Daoy (cell line): ENCODE measurements at regions not wholly inside any gene's neighbourhood (a gene's known extent, or its start where the extent isn't known, plus 50 kb on each side); places are given as distances from the start of the nearest gene placed in this dataset.
"Not testable (repeated sequence)": the region's sequence is repeated elsewhere in the genome, so short reads cannot be mapped to it uniquely, and the experiment has no call there.

Source experiments
- DNase-seq: peaks from one replicate; pipeline ENCODE4 v3.0.0-alpha.2; 2015; ENCODE audit warnings: low read depth

DNA sequence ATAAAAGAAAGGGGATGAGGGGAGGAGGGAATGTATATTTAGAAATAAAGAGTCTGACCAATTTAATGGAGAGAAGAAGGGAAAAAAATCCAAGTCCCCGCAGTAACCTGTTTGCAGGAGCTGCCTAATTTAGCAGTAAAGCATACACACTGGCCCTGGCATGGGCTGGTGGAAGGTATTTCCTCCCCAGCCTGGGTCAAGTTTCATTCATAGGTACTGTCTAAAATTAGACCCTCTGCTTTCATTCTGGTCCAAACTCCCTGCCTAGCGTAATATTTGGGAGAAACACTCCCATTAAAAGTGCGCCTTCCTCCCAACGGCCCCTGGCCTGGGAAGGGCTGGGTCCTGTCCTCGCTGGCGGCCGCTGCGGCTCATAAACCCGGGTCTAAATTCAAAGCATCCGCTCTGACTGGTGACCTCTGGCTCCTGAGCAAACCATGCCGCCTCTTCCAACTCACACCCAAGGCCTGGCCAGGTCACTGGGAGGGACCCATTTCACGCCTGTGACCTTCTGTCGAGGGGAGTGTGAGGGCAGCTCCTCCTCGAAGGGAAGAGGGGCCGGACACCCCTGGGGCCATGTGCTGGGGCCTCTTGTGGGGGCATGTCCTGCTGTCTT, 123.2 kb downstream of the FGF18 start:
- no peak for DNase-seq

DNA sequence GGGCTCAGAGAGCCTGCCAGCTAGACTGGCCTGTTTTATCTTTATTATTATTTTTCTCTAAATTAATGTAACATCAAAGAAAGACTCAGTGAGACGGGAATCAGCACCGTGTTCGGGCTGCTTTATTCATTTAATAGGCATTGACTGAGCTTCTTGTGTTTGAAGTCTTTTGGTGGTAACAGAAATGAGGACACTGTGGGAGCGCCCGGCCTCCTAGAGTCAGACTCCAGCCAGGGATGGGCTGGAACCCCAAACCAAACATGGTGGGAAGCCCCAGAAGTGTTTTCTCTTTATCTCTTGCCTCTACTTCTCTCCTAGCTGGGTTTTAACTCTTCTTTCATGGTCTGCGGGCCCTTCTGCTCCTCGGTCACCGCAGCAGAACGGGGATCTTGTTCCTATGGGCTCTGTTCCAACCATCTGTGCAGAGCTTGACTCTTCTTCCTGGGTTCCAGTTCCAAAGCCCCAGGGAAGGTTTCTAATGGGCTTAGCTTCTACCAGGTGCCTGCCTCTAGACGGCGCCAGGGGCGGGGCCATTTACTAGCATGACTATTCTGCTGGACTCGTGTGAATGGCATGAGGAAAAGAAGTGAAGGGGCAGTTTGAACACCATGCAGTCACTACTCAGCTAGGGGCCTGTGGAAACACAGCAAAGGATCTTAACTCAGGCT, 123.8 kb downstream of the FGF18 start:
- DNase-seq: no peak

DNA sequence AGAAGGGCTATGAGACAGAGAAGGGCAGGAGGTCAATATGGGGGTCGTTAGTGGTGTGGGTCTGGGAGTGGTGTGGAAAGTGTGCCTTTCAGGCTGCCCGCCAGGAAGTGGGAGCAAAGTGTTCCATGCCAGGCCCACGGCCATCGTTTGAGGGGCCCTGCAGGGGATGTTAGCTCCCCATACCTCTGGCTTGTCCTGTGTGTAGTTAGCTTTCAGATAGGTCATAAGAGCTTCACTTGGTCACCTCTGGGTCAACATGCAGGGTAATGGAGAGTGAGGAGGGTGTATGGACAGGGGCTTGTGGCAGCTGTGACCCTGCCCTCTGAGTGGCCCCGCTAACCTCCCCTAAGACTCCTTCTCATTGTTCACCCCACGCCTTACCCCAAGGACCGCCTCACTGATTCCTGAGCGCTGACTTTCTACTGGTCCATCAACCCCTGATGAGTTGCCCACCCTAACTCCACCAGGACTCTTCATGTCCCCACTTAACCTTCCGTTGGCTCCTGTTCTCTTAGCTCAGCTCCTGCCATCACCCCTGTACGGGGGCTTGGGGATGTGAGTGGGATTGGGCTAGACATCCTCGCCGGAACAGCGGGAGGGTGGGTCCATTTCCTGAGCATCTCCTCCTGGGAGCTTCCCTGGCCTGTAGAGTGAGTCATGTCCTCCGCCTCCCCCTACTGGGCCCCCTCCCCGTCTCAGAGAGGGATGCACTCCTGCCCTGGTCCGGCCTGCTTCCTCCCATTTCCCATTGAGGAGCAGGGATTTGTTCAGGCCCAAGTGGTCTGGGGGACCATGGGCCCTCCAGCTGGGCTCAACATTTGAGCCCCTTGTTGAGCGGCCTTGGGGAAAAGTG, 125.7 kb downstream of the FGF18 start:
- no peak for DNase-seq

DNA sequence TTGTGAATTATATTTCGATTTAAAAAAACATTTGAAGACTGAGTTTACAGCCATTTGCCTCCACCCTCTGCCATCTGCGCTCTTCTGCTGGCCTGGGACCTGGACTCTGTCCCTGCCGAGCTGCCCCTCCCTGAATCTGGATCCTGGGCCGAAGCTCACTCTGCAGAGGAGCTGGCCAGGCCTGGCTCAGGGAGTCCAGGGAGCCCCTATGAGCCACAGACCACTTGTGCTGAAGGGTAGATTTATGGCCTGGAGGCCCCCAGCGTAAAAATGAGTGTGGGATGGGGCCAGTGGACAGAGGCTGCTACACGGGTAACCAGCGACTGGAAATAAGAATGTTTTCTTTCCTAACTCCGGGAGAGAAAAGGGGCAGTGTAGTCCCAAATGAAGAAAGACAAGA, 129.8 kb downstream of the FGF18 start:
- no peak for DNase-seq

DNA sequence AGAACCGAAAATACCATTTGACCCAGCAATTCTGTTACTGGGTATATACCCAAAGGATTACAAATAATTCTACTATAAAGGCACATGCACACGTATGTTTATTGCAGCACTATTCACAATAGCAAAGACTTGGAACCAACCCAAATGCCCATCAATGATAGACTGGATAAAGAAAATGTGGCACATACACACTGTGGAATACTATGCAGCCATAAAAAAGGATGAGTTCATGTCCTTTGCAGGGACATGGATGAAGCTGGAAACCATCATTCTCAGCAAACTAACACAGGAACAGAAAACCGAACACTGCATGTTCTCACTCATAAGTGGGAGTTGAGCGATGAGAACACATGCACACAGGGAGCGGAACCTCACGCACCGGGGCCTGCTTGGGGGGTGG, 134.4 kb downstream of the FGF18 start:
- DNase-seq: not testable (repeated sequence)

DNA sequence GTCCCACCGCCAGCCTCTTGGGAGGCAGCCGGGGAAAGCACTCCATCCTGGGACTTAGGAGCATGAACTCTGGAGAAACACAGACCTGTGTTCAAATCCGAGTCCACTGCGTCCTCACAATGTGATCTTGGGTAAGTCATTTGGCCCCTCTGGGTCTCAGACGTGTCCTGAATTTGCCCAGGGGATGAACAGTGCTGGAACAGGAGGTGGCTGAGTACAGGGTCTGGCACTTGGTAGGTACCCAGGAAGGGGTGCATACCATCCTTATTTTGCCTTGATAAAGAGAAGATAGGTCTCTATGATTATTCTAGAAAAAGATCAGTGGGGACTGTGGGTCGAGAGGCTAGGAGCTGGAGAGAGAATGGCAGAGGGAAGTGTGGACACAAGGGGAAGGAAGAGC, 135.7 kb downstream of the FGF18 start:
- no peak for DNase-seq

DNA sequence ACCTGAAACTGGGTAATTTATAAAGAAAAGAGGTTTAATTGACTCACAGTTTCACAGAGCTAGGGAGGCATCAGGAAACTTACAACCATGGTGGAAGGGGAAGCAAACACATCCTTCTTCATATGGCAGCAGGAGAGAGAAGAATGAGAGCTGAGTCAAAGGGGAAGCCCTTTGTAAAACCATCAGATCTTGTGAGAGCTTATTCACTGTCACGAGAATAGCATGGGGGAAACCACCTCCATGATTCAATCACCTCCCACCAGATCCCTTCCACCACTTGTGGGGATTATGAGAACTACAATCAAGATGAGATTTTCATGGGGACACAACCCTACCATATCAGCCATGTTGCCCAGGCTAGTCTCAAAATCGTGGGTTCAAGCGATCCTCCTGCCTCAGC, 143.4 kb downstream of the FGF18 start:
- DNase-seq: peak; percentile 22

DNA sequence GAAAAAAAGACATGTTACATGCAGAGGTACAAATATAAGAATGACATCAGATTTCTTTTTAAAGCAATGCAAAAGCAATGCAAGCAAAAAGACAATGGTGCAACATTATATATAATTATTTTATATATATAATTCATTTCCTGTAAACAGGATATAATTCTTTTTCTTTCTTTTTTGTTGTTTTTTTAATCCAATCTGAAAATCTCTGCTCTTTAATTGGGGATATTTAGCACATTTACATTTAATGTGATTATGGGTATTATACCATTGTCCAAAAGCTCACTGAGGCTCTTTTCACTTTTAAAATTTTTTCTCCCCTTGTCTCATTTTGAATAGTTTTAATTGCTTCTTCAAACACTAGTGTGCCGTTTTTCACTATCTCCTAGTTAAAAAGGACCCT, 148.9 kb downstream of the FGF18 start:
- no peak for DNase-seq

DNA sequence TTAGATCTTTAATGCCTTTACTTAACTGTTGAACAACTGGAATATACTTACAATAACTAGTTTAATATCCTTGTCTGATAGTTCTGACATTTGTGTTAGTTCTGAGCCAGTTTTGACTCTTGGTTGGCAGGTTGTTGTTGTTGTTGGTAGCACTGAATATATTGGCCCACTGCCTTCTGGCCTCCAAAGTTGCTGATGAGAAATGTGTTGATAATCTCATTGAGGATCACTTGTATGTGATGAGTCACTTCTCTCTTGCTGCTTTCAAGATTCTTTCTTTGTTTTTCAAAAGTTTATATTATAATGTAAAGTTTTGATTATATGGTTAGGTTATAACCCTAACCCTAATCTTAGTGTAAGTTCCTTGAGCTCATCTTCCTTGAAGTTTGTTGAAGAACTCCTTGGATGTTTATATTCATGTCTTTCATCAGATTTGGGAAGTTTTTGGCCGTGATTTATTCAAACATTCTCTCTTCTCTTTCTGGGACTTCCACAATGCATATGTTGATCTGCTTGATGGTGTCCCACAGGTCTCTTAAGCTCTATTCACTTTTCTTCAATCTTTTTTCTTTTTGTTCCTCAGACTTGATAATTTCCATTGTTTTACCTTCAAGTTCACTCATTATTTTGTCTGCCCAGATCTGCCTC, 149.7 kb downstream of the FGF18 start:
- no peak for DNase-seq

DNA sequence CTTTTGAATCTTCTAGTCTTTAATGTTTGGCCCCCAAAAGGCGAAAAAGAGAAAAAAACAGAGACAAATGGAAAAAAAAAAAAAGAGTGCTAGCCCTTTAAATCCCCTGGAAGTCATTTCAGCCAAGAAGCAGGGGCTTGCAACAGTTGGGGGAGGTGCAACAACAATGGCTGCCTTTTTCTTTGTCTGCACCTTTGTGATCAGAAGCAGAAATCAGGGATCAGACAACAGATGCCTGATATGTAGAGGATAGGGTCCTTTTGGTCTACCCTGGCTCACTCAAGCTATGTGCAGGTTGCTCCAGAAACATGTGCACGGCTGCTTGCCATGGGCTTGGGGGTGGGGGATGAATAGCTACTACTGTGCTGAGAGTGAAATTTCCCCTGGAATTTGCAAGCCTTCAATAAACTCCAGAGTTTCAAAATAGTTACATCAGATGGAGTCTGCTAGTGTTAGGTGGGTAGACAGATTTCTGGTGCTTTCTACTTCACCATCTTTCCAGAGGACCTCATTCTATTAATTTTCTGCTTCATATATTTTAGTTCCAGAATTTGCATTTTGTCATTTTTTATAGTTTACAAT, 150.9 kb downstream of the FGF18 start:
- DNase-seq: no peak

DNA sequence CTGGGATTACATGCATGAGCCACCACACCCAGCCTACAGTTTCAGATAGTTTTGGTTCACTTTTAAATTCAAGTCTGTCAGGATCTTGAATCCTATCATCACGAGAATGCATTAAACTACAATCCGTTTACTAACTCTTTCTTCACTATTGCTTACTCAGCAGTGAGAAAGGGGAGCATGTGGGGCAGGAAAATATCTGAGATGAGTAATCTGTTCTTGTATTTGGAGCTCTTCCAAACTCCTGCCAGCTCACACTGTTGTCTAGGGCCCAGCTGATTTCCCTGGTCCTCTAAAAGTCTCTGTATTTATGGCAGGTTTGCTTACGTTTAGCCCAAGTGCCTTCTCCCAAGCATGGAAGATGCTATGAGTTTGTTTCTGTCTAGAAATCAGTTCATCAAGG, 152.2 kb downstream of the FGF18 start:
- DNase-seq: peak; percentile 71

DNA sequence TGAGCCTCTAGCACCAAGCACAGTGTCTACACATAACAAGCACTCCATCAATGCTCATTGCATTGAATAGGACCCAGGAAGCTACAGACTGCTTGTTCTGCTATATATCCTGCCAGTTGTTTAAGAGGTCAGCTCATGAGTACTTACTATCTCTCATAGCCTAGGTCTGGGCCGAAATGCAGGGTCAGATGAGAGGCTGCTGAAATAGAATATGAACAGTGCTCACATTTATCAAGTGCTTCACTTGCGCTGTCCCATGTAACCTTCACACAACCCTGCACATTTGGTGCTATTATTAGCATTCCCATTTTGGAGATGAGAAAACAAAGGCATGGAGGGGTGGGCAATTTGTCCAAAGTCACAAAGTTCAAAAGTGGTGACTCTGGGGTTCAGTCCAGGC, 153.6 kb downstream of the FGF18 start:
- DNase-seq: no peak

DNA sequence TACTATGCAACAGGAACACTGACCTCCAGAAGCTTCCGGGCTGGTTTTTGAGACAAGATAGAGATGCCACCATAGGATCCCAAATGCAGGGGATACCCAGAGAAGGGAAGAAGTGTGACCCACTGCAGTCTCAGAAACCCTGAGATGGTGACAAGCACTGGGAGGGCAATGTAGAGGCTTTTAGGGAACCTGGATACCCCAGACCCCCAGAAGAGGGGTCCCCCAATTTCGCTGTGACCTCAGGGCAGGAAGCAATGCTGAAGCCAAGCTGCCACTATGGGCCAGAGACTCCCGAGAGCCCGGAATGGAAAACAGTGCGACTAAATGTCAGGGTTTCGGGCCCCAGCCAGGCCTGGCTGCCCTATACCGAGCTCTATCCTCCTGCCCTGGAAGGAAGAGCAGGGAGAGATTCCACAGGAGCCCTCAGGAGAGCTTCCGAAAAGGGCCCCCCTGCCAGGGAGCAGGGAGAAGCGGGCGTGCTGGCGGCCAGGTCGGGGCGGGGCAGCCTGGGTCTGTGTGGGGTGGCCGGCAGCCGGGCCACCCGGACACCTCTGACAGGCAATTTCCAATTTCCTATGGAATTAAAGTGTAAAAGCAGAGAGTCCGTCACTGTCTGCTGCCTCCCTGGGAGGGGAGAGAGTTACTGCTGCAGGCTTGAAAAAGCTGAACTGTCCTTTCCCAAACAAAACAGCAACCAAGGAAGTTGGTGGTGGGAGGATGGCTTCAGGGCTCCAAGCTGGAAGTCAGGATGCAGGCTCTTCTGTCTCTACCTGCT, 154.2 kb downstream of the FGF18 start:
- no peak for DNase-seq

DNA sequence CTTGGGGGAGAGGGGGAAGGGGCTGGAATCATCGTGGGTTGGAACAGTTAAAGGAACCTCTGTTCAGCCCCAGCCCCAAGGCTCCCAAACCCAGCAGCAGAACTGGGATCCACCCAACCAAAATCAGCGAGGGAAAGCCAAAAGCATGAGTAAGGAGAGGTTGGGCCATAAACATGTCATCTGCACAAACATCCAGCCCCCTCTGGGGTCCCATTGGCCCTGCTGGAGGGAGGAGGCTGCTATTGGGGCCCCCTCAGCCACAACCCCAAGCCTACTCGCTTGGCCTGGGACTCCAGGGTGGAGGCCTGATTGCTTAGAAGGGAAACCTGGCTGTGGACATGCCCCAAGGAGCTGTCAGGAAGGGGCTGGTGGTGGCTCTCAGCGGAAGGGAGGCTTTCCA, 154.9 kb downstream of the FGF18 start:
- DNase-seq: no peak

DNA sequence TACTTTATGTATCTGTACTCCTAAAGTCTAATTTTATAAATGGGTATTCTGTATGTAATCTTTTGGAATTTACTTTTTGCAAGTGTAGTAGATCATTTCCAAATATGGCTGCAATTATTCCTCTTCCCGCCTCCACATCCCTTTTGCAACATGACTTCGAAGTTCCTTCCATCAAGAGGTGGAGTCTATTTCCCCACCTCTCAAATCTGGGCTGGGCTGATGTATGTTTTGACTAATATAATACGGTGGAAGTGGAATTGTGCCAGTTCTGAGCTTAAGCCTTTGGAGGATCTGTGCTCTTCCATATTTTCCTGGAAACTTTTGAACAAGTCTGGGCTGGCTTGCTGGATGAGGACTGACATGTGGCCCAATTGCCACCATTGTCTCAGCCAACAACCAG, 155.9 kb downstream of the FGF18 start:
- DNase-seq: no peak

DNA sequence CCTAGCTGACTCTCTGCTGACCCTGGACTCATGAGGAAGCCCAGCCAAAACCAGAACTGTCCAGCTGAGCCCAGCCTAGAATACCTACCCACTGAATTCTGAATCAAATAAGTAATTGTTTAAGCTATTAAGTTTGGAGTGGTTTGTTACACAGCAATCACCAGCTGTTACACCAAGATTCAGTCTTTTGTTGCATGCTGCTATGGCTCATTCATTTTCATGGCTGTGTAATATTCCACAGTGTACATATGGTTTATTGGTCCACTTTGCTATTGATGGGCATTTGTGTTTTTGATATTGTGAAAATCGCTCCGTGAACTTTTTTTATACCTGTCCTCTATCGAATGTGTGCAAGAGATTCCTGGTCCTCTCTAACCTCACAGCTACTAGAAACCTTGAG, 156.4 kb downstream of the FGF18 start:
- no peak for DNase-seq

DNA sequence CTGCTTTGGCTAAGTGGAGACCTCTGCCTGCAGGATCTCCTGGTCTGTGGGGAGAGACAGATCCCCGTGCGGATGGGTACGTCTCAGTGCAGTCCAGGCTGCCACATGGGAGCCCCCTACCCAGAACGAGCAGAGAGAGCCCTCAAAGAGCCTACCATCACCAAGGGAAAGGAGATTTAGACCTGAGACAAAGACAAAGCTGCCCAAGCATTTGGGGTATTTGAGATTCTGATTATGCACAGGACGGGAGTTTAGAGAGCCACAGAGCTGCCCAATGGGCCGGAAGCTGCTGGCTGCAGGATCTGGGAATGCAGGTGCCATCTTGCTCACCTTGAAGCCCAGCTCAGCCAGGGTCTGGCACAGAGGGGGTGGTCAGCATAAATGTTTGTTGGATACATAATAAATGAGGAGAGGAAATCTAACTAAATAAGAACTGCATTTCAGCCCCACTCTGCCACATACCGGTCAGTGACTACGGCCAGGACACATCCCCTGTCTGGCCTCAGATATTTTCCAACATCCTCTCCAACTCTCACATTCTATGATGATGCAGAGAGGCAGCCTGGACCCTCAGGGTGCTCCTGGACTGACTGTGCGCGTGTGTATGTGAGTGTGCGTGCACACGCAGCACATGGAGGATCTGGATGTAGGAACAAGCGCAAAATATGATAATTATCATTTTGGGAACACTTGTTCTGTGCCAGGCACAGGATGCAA, 157.8 kb downstream of the FGF18 start:
- no peak for DNase-seq

DNA sequence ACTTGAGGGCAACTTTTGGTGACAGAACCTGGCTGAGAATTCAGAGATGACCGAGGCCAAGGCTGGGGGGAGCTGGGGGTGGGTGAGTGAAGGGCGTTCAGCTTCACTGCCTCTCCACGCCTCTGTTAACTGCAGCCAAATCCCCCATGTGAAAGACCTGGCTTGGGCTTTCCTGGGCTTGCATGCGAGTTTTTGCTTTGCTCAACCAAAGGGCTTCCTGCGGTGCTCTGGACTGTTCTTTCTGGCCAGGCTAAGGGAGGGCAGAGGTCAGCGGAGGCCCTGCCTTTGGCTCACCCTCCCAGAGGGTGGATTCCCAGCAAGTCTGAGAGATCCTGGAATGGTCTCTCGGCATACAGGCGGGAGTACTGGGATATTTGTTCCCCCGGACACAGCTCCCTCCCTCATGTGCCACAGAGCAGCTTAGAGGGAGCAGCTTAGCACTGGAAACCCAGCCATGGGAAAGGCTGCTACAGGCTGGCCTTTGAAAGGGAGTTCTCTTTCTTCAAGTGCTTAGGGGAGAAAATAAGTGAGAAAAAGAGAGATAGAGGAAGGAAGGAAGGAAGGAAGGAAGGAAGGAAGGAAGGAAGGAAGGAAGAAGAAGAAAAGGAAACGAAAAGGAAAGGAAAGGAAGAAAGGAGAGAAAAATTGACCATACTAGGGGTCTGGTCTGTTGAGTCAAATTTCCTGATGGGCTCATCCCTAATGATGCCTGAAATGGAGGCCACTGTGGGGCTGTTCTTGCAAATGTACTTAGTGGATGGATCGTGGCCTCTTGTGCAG, 158.8 kb downstream of the FGF18 start:
- DNase-seq: no peak

DNA sequence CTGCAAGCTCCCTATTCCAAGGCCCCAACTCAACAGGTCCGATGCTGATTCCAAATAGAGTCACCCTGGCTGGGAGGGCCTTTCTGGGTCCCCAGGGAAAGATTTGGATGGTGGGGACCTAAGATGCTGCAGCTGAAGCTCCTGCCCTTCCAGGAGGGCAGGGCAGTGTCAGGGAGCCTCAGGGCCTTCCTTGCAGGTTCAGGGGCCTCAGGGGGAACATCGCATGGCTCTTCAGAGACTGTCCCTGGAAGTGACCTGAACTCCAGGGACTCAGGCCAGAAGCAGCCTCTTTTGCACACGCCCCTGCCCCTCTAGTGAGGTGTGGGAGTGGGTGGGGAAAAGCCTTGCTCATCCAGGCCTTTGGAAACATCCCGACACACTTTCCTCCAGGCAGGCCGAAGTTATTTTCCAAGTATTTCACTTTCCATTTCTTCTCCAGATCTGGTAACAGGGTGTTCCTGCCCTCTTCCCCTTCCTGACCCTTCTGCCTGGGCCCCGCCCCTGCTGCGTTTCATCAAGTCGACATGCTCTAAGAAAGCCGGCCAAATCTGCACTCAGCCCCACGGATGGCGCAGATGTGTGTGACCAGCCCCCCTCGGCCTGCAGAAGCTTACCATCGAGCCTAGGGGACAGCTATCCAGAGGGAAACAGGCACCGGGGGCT, 159.5 kb downstream of the FGF18 start:
- no peak for DNase-seq
